NT2/D1 (cell line): ENCODE measurements at regions not wholly inside any gene's neighbourhood (a gene's known extent, or its start where the extent isn't known, plus 50 kb on each side); places are given as distances from the start of the nearest gene placed in this dataset.

ENCODE experiments used
- SUZ12 ChIP-seq: IDR thresholded peaks from 2 replicates; pipeline ENCODE4 v1.6.1; 2011; ENCODE audit not compliant: insufficient read length, insufficient read depth; ENCODE audit errors: extremely low read depth
- ZNF274 ChIP-seq: IDR thresholded peaks from 2 replicates; pipeline ENCODE4 v1.6.1; 2011; ENCODE audit warnings: mild to moderate bottlenecking, low read depth, low read length

DNA sequence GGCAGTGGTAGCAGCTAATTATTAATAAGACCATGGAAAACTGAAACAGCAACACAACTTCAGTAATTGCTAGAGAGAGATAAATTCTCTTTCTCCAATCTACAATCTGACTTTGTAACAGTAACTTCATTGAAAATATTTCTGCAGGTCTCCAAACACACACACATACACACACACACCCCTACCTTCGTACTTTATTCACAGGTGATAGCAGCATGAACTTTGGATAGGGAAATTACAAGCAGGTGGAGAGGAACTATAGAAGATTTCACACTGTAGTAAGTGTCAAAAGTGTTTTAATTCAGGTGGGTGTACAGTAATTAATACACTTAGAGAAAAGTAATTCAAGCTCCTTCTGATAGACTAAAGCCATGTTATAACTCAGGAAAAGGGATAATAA is 587.5 kb downstream of the TUSC7 start:
- TF ChIP-seq ZNF274: no peak
- no peak for TF ChIP-seq SUZ12
